ENCODE measurements at regions not wholly inside any gene's neighbourhood (a gene's known extent, or its start where the extent isn't known, plus 50 kb on each side); places are given as distances from the start of the nearest gene placed in this dataset.
"Not testable (repeated sequence)": the region's sequence is repeated elsewhere in the genome, so short reads cannot be mapped to it uniquely, and the experiment has no call there.

DNA sequence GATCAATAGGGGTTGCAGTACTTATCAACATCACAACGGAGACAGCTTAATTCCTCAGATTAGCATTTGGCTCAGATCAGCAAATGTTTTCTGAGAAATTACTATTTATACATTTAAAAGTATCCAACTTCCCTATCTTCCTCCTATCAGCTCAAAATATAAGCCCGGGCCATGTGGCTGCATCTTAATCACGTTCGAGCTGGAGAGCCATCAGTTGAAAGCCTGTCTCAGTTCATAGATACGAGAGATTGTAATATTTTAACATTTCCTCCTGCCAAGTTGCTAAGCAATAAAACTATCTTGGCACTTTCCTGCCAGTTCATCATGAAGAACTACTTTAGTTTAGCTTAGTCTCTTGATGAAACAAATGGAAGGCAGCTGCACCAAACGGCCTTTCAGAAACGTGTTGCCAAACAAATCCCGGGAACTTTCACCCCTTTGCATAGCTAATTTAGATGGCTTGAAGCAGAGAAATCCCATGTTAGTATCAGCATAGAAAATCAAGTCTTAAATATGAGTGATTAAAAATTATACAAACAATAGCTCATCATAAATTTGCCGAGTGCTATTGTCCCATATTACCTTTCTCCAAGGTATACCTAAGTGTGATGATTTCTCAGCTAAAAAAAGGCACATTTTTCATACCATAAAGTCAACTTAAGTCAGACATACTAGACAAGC, 82.3 kb upstream of the BDP1 start:
- H3K4me3 ChIP-seq (ENCODE audit: extremely low read depth in 1 of 4, insufficient read depth in 2 of 4, low read depth in 3 of 4, low read length in 4 of 4); H4K8ac ChIP-seq (ENCODE audit: extremely low read depth, insufficient read depth, low read length); H3K14ac ChIP-seq (ENCODE audit: insufficient read length); H3K79me2 ChIP-seq (ENCODE audit: control insufficient read depth in 1 of 2, insufficient read depth in 2 of 2, low read length in 2 of 2); H2BK120ac ChIP-seq (replicated peaks; ENCODE audit: low read depth, low read length); H4K20me1 ChIP-seq (replicated peaks in 1 of 2; ENCODE audit: control insufficient read depth in 1 of 2, insufficient read depth in 2 of 2, low read length in 2 of 2); H3K27me3 ChIP-seq (replicated peaks in 1 of 4; ENCODE audit: control insufficient read depth in 3 of 4, extremely low read depth in 1 of 4, insufficient read depth in 3 of 4, low read length in 3 of 4); H3K27ac ChIP-seq (ENCODE audit: low read depth, low read length); H3K4me1 ChIP-seq (replicated peaks in 1 of 4; ENCODE audit: control insufficient read depth in 3 of 4, insufficient read depth in 4 of 4, low read length in 3 of 4); H3K23ac ChIP-seq (ENCODE audit: insufficient read length); H3K18ac ChIP-seq (ENCODE audit: extremely low read depth, low read length); POLR2A ChIA-PET (ENCODE audit: partially characterized antibody); H2AK5ac ChIP-seq (ENCODE audit: low read depth, low read length); H3K4me2 ChIP-seq (ENCODE audit: insufficient read depth in 1 of 2, low read depth in 2 of 2, low read length in 2 of 2); H2BK15ac ChIP-seq (ENCODE audit: low read length); H3K9ac ChIP-seq (replicated peaks in 1 of 4; ENCODE audit: extremely low read depth in 1 of 4, low read depth in 3 of 4, low read length in 3 of 4); FAIRE-seq; H2AFZ ChIP-seq (ENCODE audit: low read length); H4K5ac ChIP-seq (ENCODE audit: insufficient read length, low read depth, low read length); H3K36me3 ChIP-seq (ENCODE audit: control insufficient read depth in 2 of 4, insufficient read depth in 4 of 4, low read length in 3 of 4); H3K23me2 ChIP-seq (ENCODE audit: low read depth, low read length); H2BK5ac ChIP-seq (ENCODE audit: low read depth, low read length); H3K9me3 ChIP-seq (ENCODE audit: insufficient read depth in 2 of 2, low read depth in 1 of 2, low read length in 1 of 2); H3K79me1 ChIP-seq (ENCODE audit: low read depth, low read length); CTCF ChIA-PET (ENCODE audit: partially characterized antibody); H4K91ac ChIP-seq (replicated peaks; ENCODE audit: insufficient read length, low read length); H3K4ac ChIP-seq (replicated peaks; ENCODE audit: insufficient read length, low read depth, low read length); H2BK12ac ChIP-seq (ENCODE audit: low read depth, low read length); H2BK20ac ChIP-seq (ENCODE audit: low read length); H3K56ac ChIP-seq (replicated peaks; ENCODE audit: insufficient read length, low read depth, low read length); DNase-seq (ENCODE audit: low read depth in 1 of 2, low spot score in 2 of 2): not testable (repeated sequence)
- WGBS, 2 experiments (ENCODE audit: extremely low coverage in 1 of 2, insufficient coverage in 1 of 2, insufficient read length in 1 of 2, insufficient replicate concordance in 2 of 2, low coverage in 1 of 2, low lambda C conversion rate in 2 of 2, missing lambda C conversion rate in 1 of 2): 79% methylated on average over 8 of the region's 9 CpGs; no CpG with 5 or more reads in 1 of the 2 experiments

DNA sequence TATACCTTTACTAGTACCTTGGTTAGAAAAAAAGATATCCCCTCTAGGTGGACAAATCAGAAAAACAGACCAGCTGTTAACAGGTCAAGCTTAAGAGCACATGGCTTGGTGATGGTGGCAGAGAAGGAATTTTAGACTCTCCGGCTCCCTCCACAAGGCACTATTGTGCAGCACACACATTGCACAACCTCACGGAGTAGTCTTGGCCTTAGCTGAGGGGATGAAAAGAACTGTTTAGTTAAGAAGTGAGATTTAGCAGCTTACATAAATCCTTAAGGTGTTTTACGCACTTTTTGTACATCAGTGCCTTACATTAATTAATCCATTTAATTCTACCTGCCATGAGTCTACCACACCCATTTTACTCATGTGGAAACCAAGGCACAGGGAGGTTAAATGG, 71.2 kb upstream of the BDP1 start:
- H3K79me2 ChIP-seq (ENCODE audit: control insufficient read depth in 1 of 2, insufficient read depth in 2 of 2, low read length in 2 of 2); POLR2A ChIA-PET (ENCODE audit: partially characterized antibody); H4K91ac ChIP-seq (replicated peaks; ENCODE audit: insufficient read length, low read length); H3K4ac ChIP-seq (replicated peaks; ENCODE audit: insufficient read length, low read depth, low read length); H3K9me3 ChIP-seq (ENCODE audit: insufficient read depth in 2 of 2, low read depth in 1 of 2, low read length in 1 of 2); H2AFZ ChIP-seq (ENCODE audit: low read length); H4K20me1 ChIP-seq (replicated peaks in 1 of 2; ENCODE audit: control insufficient read depth in 1 of 2, insufficient read depth in 2 of 2, low read length in 2 of 2); H3K27ac ChIP-seq (ENCODE audit: low read depth, low read length); H4K8ac ChIP-seq (ENCODE audit: extremely low read depth, insufficient read depth, low read length); H3K23ac ChIP-seq (ENCODE audit: insufficient read length); H2BK12ac ChIP-seq (ENCODE audit: low read depth, low read length); DNase-seq (ENCODE audit: low read depth in 1 of 2, low spot score in 2 of 2); H3K79me1 ChIP-seq (ENCODE audit: low read depth, low read length); H2AK5ac ChIP-seq (ENCODE audit: low read depth, low read length); H2BK5ac ChIP-seq (ENCODE audit: low read depth, low read length); H3K14ac ChIP-seq (ENCODE audit: insufficient read length); H3K18ac ChIP-seq (ENCODE audit: extremely low read depth, low read length); FAIRE-seq; H2BK120ac ChIP-seq (replicated peaks; ENCODE audit: low read depth, low read length); H3K27me3 ChIP-seq (replicated peaks in 1 of 4; ENCODE audit: control insufficient read depth in 3 of 4, extremely low read depth in 1 of 4, insufficient read depth in 3 of 4, low read length in 3 of 4); H3K4me1 ChIP-seq (replicated peaks in 1 of 4; ENCODE audit: control insufficient read depth in 3 of 4, insufficient read depth in 4 of 4, low read length in 3 of 4); H3K4me2 ChIP-seq (ENCODE audit: insufficient read depth in 1 of 2, low read depth in 2 of 2, low read length in 2 of 2); H3K23me2 ChIP-seq (ENCODE audit: low read depth, low read length); H3K56ac ChIP-seq (replicated peaks; ENCODE audit: insufficient read length, low read depth, low read length); H2BK15ac ChIP-seq (ENCODE audit: low read length); H3K4me3 ChIP-seq (ENCODE audit: extremely low read depth in 1 of 4, insufficient read depth in 2 of 4, low read depth in 3 of 4, low read length in 4 of 4); CTCF ChIA-PET (ENCODE audit: partially characterized antibody); H2BK20ac ChIP-seq (ENCODE audit: low read length); H3K9ac ChIP-seq (replicated peaks in 1 of 4; ENCODE audit: extremely low read depth in 1 of 4, low read depth in 3 of 4, low read length in 3 of 4); H4K5ac ChIP-seq (ENCODE audit: insufficient read length, low read depth, low read length); H3K36me3 ChIP-seq (ENCODE audit: control insufficient read depth in 2 of 4, insufficient read depth in 4 of 4, low read length in 3 of 4): not testable (repeated sequence)
- WGBS, 2 experiments (ENCODE audit: extremely low coverage in 1 of 2, insufficient coverage in 1 of 2, insufficient read length in 1 of 2, insufficient replicate concordance in 2 of 2, low coverage in 1 of 2, low lambda C conversion rate in 2 of 2, missing lambda C conversion rate in 1 of 2): 88% methylated on average over 3 of the region's 3 CpGs; no CpG with 5 or more reads in 1 of the 2 experiments
